Endothelial cell (in vitro differentiated cells): ENCODE measurements at regions not wholly inside any gene's neighbourhood (a gene's known extent, or its start where the extent isn't known, plus 50 kb on each side); places are given as distances from the start of the nearest gene placed in this dataset.
"Not testable (repeated sequence)": the region's sequence is repeated elsewhere in the genome, so short reads cannot be mapped to it uniquely, and the experiment has no call there.

Source experiments
- DNase-seq: peaks from one replicate; pipeline ENCODE4 v3.0.0; 2021; ENCODE audit warnings: low spot score
- H3K27ac Mint-ChIP-seq: one replicate; pipeline ENCODE4 v1.8.0; 2021; ENCODE audit warnings: mixed read lengths, inconsistent platforms; ENCODE audit not compliant: unreplicated experiment
- H3K27me3 Mint-ChIP-seq: one replicate; pipeline ENCODE4 v1.8.0; 2021; ENCODE audit warnings: mild to moderate bottlenecking, moderate library complexity, mixed read lengths, inconsistent platforms; ENCODE audit not compliant: unreplicated experiment
- H3K36me3 Mint-ChIP-seq: one replicate; pipeline ENCODE4 v1.8.0; 2021; ENCODE audit warnings: mild to moderate bottlenecking, low read depth, mixed read lengths, inconsistent platforms; ENCODE audit not compliant: unreplicated experiment
- H3K4me1 Mint-ChIP-seq: one replicate; pipeline ENCODE4 v1.8.0; 2021; ENCODE audit warnings: mild to moderate bottlenecking, mixed read lengths, inconsistent platforms; ENCODE audit not compliant: unreplicated experiment
- H3K4me3 Mint-ChIP-seq: one replicate; pipeline ENCODE4 v1.8.0; 2021; ENCODE audit warnings: mild to moderate bottlenecking, mixed read lengths, inconsistent platforms; ENCODE audit not compliant: unreplicated experiment
- H3K9me3 Mint-ChIP-seq: one replicate; pipeline ENCODE4 v1.8.0; 2021; ENCODE audit warnings: mixed read lengths, inconsistent platforms; ENCODE audit not compliant: unreplicated experiment
- CTCF ChIP-seq: fragments of 200-600 bp; sonication (generic); IDR thresholded peaks from one replicate; pipeline ENCODE4 v1.5.0; 2021; ENCODE audit warnings: antibody characterized with exemption; ENCODE audit not compliant: unreplicated experiment

- no peaks in the 10 kb centered on the region for H3K36me3 Mint-ChIP-seq
- H3K9me3 Mint-ChIP-seq, result no peaks in the 10 kb centered on the region
- H3K27me3 Mint-ChIP-seq, result no peaks in the 10 kb centered on the region
- no peaks in the 10 kb centered on the region for H3K4me1 Mint-ChIP-seq
- no peak for TF ChIP-seq CTCF
- H3K27ac Mint-ChIP-seq, result no peak overlapping the region
- H3K4me3 Mint-ChIP-seq, result no peak overlapping the region
- no peak for DNase-seq
Measured at GRCh38 chrX:46198858-46199257, 346.4 kb downstream of the ZNF674 start.

GRCh38 chrX:46186811-46187106 lies 358.5 kb downstream of the ZNF674 start:
- not testable (repeated sequence) for H3K9me3 Mint-ChIP-seq, H3K27ac Mint-ChIP-seq, H3K27me3 Mint-ChIP-seq, H3K4me3 Mint-ChIP-seq, DNase-seq, H3K4me1 Mint-ChIP-seq, H3K36me3 Mint-ChIP-seq

- Mint-ChIP-seq H3K27me3 (no peaks in the 10 kb centered on the region), H3K36me3 (no peaks in the 10 kb centered on the region), H3K4me1 (no peaks in the 10 kb centered on the region), H3K4me3 (no peak overlapping the region), H3K27ac (no peak overlapping the region), H3K9me3 (no peaks in the 10 kb centered on the region)
- DNase-seq, result no peak
- no peak for TF ChIP-seq CTCF
Measured at GRCh38 chrX:46185923-46186810, 359.1 kb downstream of the ZNF674 start.

- no peak for TF ChIP-seq CTCF
- no peak overlapping the region for H3K27ac Mint-ChIP-seq
- H3K4me1 Mint-ChIP-seq, result no peaks in the 10 kb centered on the region
- H3K36me3 Mint-ChIP-seq, result no peaks in the 10 kb centered on the region
- H3K4me3 Mint-ChIP-seq, result no peak overlapping the region
- no peak for DNase-seq
- no peaks in the 10 kb centered on the region for H3K27me3 Mint-ChIP-seq
- no peaks in the 10 kb centered on the region for H3K9me3 Mint-ChIP-seq
Measured at GRCh38 chrX:46184749-46185148, 360.5 kb downstream of the ZNF674 start.

- DNase-seq, result no peak
- Mint-ChIP-seq H3K36me3 (no peaks in the 10 kb centered on the region), H3K27me3 (peaks cover 2% of the 10 kb centered on the region), H3K4me3 (no peak overlapping the region), H3K27ac (no peak overlapping the region), H3K4me1 (no peaks in the 10 kb centered on the region), H3K9me3 (no peaks in the 10 kb centered on the region)
- no peak for TF ChIP-seq CTCF
Measured at GRCh38 chrX:46180258-46180687, 364.9 kb downstream of the ZNF674 start.
